ENCODE measurements at regions not wholly inside any gene's neighbourhood (a gene's known extent, or its start where the extent isn't known, plus 50 kb on each side); places are given as distances from the start of the nearest gene placed in this dataset.
A peak's percentile ranks its signal among the peaks of the same experiment; 100 is the strongest.

DNA sequence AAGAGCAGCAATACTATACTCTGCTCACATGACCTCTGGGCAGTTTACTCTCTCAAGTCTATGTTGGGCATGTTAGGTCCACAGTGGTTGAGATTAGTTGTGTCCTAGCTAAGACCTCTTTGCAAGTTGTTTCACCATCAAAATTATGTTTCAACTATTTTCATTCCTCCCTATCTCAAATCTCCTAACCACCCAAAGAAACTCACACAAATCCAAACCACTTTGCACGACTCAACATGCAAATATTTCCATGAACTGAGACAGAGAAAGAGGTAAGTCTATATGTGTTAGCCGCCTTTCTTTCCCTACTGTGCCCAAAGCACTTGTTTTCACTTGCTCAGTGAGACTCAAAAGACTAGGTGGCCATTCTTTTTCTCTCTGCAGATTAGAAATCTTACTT, 546.8 kb downstream of the TNS1 start:
- no peaks in the 10 kb centered on the region for H3K36me3 ChIP-seq (ENCODE audit: control insufficient read depth, insufficient read depth, low read length)
- H3K4me3 ChIP-seq (ENCODE audit: low read depth, low read length), result no peak overlapping the region
- no peaks in the 10 kb centered on the region for H3K27me3 ChIP-seq (ENCODE audit: control insufficient read depth, insufficient read depth, low read length)
- DNase-seq (ENCODE audit: low read depth), result no peak
- TF ChIP-seq, protein P1, sequence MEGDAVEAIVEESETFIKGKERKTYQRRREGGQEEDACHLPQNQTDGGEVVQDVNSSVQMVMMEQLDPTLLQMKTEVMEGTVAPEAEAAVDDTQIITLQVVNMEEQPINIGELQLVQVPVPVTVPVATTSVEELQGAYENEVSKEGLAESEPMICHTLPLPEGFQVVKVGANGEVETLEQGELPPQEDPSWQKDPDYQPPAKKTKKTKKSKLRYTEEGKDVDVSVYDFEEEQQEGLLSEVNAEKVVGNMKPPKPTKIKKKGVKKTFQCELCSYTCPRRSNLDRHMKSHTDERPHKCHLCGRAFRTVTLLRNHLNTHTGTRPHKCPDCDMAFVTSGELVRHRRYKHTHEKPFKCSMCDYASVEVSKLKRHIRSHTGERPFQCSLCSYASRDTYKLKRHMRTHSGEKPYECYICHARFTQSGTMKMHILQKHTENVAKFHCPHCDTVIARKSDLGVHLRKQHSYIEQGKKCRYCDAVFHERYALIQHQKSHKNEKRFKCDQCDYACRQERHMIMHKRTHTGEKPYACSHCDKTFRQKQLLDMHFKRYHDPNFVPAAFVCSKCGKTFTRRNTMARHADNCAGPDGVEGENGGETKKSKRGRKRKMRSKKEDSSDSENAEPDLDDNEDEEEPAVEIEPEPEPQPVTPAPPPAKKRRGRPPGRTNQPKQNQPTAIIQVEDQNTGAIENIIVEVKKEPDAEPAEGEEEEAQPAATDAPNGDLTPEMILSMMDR (IDR thresholded peaks at IDR 0.05; ENCODE audit: insufficient read depth, low read length, poor library complexity, severe bottlenecking), result no peak

DNA sequence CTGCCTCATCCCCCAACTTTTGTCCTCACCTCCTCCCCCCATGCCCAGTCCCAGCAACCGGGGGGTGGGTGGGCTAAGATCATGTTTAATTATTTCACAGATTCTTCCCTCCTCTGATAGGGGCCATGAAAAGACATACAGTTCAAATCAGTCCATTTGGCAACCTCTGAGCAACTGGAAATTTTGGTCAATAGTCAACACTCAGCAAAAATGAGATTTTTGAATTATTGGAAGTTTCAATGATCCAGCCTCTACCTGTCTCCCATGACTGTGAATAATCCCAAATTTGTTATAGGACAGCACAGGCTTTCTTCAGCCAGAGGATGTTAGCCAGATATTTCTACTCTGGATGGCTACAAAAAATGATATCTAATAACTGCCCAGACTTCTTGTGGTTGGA, 549.9 kb downstream of the TNS1 start:
- TF ChIP-seq, protein P1 (IDR thresholded peaks at IDR 0.05; ENCODE audit: insufficient read depth, low read length, poor library complexity, severe bottlenecking), result no peak
- no peaks in the 10 kb centered on the region for H3K27me3 ChIP-seq (ENCODE audit: control insufficient read depth, insufficient read depth, low read length)
- H3K36me3 ChIP-seq (ENCODE audit: control insufficient read depth, insufficient read depth, low read length), result no peaks in the 10 kb centered on the region
- H3K4me3 ChIP-seq (ENCODE audit: low read depth, low read length), result no peak overlapping the region
- no peak for DNase-seq (ENCODE audit: low read depth)

DNA sequence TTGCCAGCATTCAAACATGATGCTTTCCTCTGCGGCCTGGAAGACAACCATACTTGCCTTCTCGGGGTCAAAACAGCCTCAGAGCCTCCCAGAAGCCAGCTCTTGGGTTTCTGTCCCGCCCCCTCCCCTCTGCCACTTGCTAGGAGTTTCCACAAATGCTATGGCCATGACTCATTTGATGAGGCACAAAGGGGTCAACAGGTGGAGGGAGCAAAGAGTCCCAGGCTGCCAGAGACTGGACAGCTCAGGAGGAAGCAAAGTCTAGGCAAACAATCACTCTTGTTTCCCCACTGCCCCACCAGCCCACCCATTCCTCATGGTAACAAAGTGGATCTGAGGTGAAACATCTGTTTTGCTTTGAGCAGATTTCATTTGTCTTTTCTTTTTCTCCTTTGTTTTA, 551.1 kb downstream of the TNS1 start:
- Histone ChIP-seq H3K36me3 (ENCODE audit: control insufficient read depth, insufficient read depth, low read length) (no peaks in the 10 kb centered on the region), H3K27me3 (ENCODE audit: control insufficient read depth, insufficient read depth, low read length) (no peaks in the 10 kb centered on the region), H3K4me3 (ENCODE audit: low read depth, low read length) (no peak overlapping the region)
- peak; percentile 67 for DNase-seq (ENCODE audit: low read depth)
- TF ChIP-seq, protein P1 (IDR thresholded peaks at IDR 0.05; ENCODE audit: insufficient read depth, low read length, poor library complexity, severe bottlenecking), result no peak

DNA sequence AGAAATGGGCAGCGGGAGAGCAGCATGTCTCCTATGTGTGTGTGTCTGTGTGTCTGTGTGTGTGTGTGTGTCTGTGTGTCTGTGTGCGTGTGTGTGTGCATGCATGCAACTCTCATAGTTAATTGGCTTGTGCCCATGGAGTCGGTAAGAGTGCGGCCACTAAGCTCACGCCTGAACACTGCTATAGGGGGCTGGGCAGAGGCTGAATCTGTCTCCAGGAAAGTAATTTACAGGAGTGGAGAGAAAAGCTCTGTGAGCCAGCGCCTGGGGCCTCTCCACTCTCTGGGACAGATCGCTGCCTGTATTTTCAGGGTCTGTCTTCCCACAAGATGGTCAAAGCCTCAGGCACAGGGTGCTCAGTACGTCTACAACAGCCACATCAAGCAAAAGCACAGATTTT, 553.4 kb downstream of the TNS1 start:
- no peak for DNase-seq (ENCODE audit: low read depth)
- no peaks in the 10 kb centered on the region for H3K27me3 ChIP-seq (ENCODE audit: control insufficient read depth, insufficient read depth, low read length)
- TF ChIP-seq, protein P1 (IDR thresholded peaks at IDR 0.05; ENCODE audit: insufficient read depth, low read length, poor library complexity, severe bottlenecking), result no peak
- no peaks in the 10 kb centered on the region for H3K36me3 ChIP-seq (ENCODE audit: control insufficient read depth, insufficient read depth, low read length)
- H3K4me3 ChIP-seq (ENCODE audit: low read depth, low read length), result no peak overlapping the region

DNA sequence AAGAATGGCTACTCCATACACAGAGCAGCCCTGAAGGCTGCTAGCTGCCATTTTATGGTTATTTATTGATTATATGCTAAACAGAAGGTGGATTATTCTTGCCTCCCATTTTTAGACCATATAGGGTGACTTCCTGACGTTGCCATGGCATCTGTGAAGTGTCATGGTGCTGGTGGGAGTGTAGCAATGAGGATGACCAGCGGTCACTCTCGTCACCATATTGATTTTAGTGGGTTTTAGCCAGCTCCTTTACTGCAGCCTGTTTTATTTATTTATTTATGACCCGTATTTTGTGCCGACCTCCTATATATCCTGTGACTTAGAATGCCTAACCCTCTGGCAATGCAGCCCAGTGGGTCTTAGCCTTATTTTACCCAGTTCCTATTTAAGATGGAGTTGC, 553.9 kb downstream of the TNS1 start:
- no peak for DNase-seq (ENCODE audit: low read depth)
- no peaks in the 10 kb centered on the region for H3K27me3 ChIP-seq (ENCODE audit: control insufficient read depth, insufficient read depth, low read length)

DNA sequence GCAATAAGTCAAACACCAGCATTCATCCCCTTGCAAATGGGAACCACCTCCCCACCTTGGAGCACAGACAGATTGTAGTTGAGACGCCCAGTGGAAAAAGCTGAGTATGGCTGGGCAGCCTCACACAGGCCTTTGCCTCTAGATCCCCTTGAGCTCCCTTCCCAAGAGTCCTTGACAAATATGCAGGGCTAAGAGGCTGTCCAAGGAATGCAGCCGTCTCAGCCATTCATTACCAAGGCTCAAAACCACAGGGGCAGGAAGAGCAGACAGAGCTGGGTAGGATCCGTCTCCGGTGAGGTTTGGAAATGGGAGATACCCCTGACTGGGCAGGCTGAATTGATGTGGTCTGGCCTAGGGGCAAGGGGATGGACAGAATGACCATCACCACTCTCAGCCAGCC, 557.1 kb downstream of the TNS1 start:
- TF ChIP-seq, protein P1 (IDR thresholded peaks at IDR 0.05; ENCODE audit: insufficient read depth, low read length, poor library complexity, severe bottlenecking), result no peak
- Histone ChIP-seq H3K4me3 (ENCODE audit: low read depth, low read length) (no peak overlapping the region), H3K36me3 (ENCODE audit: control insufficient read depth, insufficient read depth, low read length) (no peaks in the 10 kb centered on the region), H3K27me3 (ENCODE audit: control insufficient read depth, insufficient read depth, low read length) (no peaks in the 10 kb centered on the region)
- DNase-seq (ENCODE audit: low read depth), result no peak

More for the DNA sequence above, 553.9 kb downstream of the TNS1 start:
- Histone ChIP-seq H3K4me3 (ENCODE audit: low read depth, low read length) (no peak overlapping the region), H3K36me3 (ENCODE audit: control insufficient read depth, insufficient read depth, low read length) (no peaks in the 10 kb centered on the region)
- TF ChIP-seq, protein P1 (IDR thresholded peaks at IDR 0.05; ENCODE audit: insufficient read depth, low read length, poor library complexity, severe bottlenecking), result no peak
